Keratinocyte (primary cell): ENCODE measurements at regions not wholly inside any gene's neighbourhood (a gene's known extent, or its start where the extent isn't known, plus 50 kb on each side); places are given as distances from the start of the nearest gene placed in this dataset.

Experiments used
- DNase-seq: peaks from one replicate; pipeline ENCODE4 v3.0.0-alpha.2; 2011; ENCODE audit warnings: low read depth, missing footprints, low spot score
- FAIRE-seq: peaks from 2 replicates; lab custom pipeline; 2011; peaks lifted over from hg19 to GRCh38; lab: Jason Lieb, UNC
- H2AFZ ChIP-seq: 2 replicates; pipeline ENCODE4 v1.6.0; 2012; ENCODE audit warnings: low read length, control low read depth, inconsistent platforms; ENCODE audit not compliant: control insufficient read depth
- H3K27ac ChIP-seq: 2 replicates; pipeline ENCODE4 v1.5.1; 2011; ENCODE audit warnings: low read length; ENCODE audit not compliant: control insufficient read depth, insufficient read depth
- H3K27me3 ChIP-seq: 3 replicates; pipeline ENCODE4 v1.6.0; 2011; ENCODE audit warnings: low read length; ENCODE audit not compliant: control insufficient read depth, insufficient read depth; ENCODE audit errors: extremely low read depth
- H3K36me3 ChIP-seq, 2 experiments: 2 replicates in 1 of 2; 3 replicates in 1 of 2; pipeline ENCODE4 v1.5.1; 2011; ENCODE audit warnings: low read length in 2 of 2, mild to moderate bottlenecking in 1 of 2; ENCODE audit not compliant: control insufficient read depth in 2 of 2, insufficient read depth in 2 of 2; ENCODE audit errors: extremely low read depth in 1 of 2
- H3K4me1 ChIP-seq: 3 replicates; pipeline ENCODE4 v1.5.1; 2011; ENCODE audit warnings: low read length; ENCODE audit not compliant: control insufficient read depth, insufficient read depth; ENCODE audit errors: extremely low read depth
- H3K4me2 ChIP-seq: 3 replicates; pipeline ENCODE4 v1.6.0; 2011; ENCODE audit warnings: low read depth, low read length; ENCODE audit not compliant: control insufficient read depth, insufficient read depth; ENCODE audit errors: extremely low read depth
- H3K4me3 ChIP-seq, 3 experiments: fragments of 200-600 bp in 1 of 3; sonication (generic) in 1 of 3; 2 replicates in 2 of 3; 3 replicates in 1 of 3; pipeline ENCODE4 v1.5.1; 2011 to 2016; ENCODE audit warnings: low read length in 3 of 3, mild to moderate bottlenecking in 3 of 3, control low read depth in 2 of 3, inconsistent platforms in 1 of 3, low read depth in 1 of 3, mixed read lengths in 1 of 3, mixed run types in 1 of 3, moderate library complexity in 1 of 3; ENCODE audit not compliant: control insufficient read depth in 2 of 3, insufficient read depth in 2 of 3; ENCODE audit errors: extremely low read depth in 1 of 3
- H3K79me2 ChIP-seq: 2 replicates; pipeline ENCODE4 v1.6.0; 2012; ENCODE audit warnings: low read length; ENCODE audit not compliant: control insufficient read depth, insufficient read depth
- H3K9ac ChIP-seq: 3 replicates; pipeline ENCODE4 v1.6.0; 2011; ENCODE audit warnings: low read length; ENCODE audit not compliant: control insufficient read depth, insufficient read depth; ENCODE audit errors: extremely low read depth
- H3K9me1 ChIP-seq: 3 replicates; pipeline ENCODE4 v1.6.0; 2011; ENCODE audit warnings: low read length; ENCODE audit not compliant: control insufficient read depth, insufficient read depth; ENCODE audit errors: extremely low read depth
- H3K9me3 ChIP-seq: 2 replicates; pipeline ENCODE4 v1.5.1; 2012; ENCODE audit warnings: low read depth, low read length; ENCODE audit not compliant: control insufficient read depth
- H4K20me1 ChIP-seq: 3 replicates; pipeline ENCODE4 v1.6.0; 2011; ENCODE audit warnings: low read length; ENCODE audit not compliant: control insufficient read depth, insufficient read depth; ENCODE audit errors: extremely low read depth
- EZH2 ChIP-seq: IDR thresholded peaks from one replicate; pipeline ENCODE4 v1.6.1; 2012; ENCODE audit warnings: inconsistent platforms, mild to moderate bottlenecking, low read length, moderate library complexity
- dilution Hi-C: fragments of 300-500 bp; cut with MboI; formaldehyde crosslinking; loops from one replicate; pipeline ENCODE4 v1.7.0; 2020; ENCODE audit warnings: low sequenced_read_pairs; ENCODE audit not compliant: extremely low pct_ligation_motif_present
- TF ChIP-seq, protein P1 (sequence below), 3 experiments: IDR thresholded peaks in 1 of 3; conservative IDR thresholded peaks in 1 of 3; optimal IDR thresholded peaks in 1 of 3; 2 replicates in 2 of 3; 3 replicates in 1 of 3; pipeline versions ENCODE3 to v1.5.1; 2011; ENCODE audit warnings: low read length in 3 of 3, mild to moderate bottlenecking in 3 of 3, moderate library complexity in 2 of 3, control low read depth in 1 of 3, inconsistent platforms in 1 of 3; ENCODE audit not compliant: insufficient read depth in 2 of 3; ENCODE audit errors: extremely low read depth in 1 of 3

DNA sequence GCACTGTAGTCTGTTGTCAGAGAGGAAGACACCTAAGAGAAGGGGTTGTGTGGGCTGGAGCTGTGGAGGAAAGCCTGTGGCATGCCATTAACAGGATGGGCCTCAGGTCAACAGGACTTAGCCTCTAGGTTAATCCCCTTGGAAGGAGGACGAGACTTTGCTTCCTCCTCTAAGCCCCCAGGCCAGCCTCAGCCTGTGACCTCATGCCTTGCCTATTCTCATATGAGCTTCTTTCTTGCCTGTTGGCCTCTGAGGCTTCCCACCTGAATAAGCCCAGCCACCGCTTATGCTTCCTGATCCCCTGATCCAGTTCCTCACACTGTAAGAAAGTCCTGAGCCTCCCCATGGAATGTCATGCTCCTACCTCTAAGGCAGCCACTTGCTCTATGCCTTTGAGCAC, 52.2 kb upstream of the TBC1D21 start:
- H3K36me3 ChIP-seq, result no peaks in the 10 kb centered on the region
- FAIRE-seq, result no peak
- no peak for DNase-seq
- H3K4me3 ChIP-seq, result no peak overlapping the region
- peaks cover 37% of the 10 kb centered on the region for H3K27me3 ChIP-seq
- no peak overlapping the region for H2AFZ ChIP-seq
- no peak for TF ChIP-seq EZH2
- TF ChIP-seq, protein P1, sequence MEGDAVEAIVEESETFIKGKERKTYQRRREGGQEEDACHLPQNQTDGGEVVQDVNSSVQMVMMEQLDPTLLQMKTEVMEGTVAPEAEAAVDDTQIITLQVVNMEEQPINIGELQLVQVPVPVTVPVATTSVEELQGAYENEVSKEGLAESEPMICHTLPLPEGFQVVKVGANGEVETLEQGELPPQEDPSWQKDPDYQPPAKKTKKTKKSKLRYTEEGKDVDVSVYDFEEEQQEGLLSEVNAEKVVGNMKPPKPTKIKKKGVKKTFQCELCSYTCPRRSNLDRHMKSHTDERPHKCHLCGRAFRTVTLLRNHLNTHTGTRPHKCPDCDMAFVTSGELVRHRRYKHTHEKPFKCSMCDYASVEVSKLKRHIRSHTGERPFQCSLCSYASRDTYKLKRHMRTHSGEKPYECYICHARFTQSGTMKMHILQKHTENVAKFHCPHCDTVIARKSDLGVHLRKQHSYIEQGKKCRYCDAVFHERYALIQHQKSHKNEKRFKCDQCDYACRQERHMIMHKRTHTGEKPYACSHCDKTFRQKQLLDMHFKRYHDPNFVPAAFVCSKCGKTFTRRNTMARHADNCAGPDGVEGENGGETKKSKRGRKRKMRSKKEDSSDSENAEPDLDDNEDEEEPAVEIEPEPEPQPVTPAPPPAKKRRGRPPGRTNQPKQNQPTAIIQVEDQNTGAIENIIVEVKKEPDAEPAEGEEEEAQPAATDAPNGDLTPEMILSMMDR (optimal IDR thresholded peaks at IDR 0.05 in 1 of 3, IDR thresholded peaks at IDR 0.05 in 1 of 3, conservative IDR thresholded peaks at IDR 0.05 in 1 of 3; ENCODE audit: extremely low read depth in 1 of 3, insufficient read depth in 2 of 3, low read length in 3 of 3), result no peak
- no peaks in the 10 kb centered on the region for H3K4me1 ChIP-seq
- H3K27ac ChIP-seq, result no peak overlapping the region
- no peak overlapping the region for H3K4me2 ChIP-seq
- H3K9me1 ChIP-seq, result no peaks in the 10 kb centered on the region
- H3K79me2 ChIP-seq, result no peaks in the 10 kb centered on the region
- dilution Hi-C loops, result no loop called here
- H4K20me1 ChIP-seq, result no peaks in the 10 kb centered on the region
- H3K9me3 ChIP-seq, result peaks cover 2% of the 10 kb centered on the region
- H3K9ac ChIP-seq, result no peak overlapping the region

DNA sequence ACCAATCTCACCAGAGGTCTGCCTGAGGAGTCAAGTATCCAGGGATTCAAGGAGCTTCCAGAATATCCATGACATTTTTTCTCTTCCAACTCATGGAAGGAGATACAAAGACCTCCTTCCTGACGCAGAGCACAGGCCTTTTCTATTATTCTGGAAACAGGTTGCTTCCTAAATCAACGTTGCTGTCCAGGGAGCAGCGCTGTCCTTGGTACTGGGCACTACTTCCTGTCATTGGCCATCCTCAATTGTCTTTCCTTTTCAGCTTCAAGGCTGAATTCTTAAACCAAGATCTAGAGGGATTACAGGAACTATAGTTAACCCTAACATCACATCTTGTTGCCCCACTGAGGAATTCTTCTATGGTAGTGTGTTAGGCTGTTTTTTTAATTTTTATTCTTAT, 50.4 kb upstream of the TBC1D21 start:
- H3K9ac ChIP-seq, result no peak overlapping the region
- H3K4me3 ChIP-seq, result no peak overlapping the region
- H3K4me2 ChIP-seq, result no peak overlapping the region
- H3K27ac ChIP-seq, result no peak overlapping the region
- H3K9me1 ChIP-seq, result no peaks in the 10 kb centered on the region
- no peaks in the 10 kb centered on the region for H3K79me2 ChIP-seq
- peaks cover 5% of the 10 kb centered on the region for H3K4me1 ChIP-seq
- H3K27me3 ChIP-seq, result peaks cover 25% of the 10 kb centered on the region
- no peaks in the 10 kb centered on the region for H4K20me1 ChIP-seq
- TF ChIP-seq, protein P1 (optimal IDR thresholded peaks at IDR 0.05 in 1 of 3, IDR thresholded peaks at IDR 0.05 in 1 of 3, conservative IDR thresholded peaks at IDR 0.05 in 1 of 3; ENCODE audit: extremely low read depth in 1 of 3, insufficient read depth in 2 of 3, low read length in 3 of 3), result no peak
- TF ChIP-seq EZH2, result no peak
- dilution Hi-C loops, result no loop called here
- no peak for FAIRE-seq
- H3K9me3 ChIP-seq, result peaks cover 2% of the 10 kb centered on the region
- no peak overlapping the region for H2AFZ ChIP-seq
- no peak for DNase-seq
- no peaks in the 10 kb centered on the region for H3K36me3 ChIP-seq
